NCI-H774 (cell line): ENCODE measurements at regions not wholly inside any gene's neighbourhood (a gene's known extent, or its start where the extent isn't known, plus 50 kb on each side); places are given as distances from the start of the nearest gene placed in this dataset.

Experiments used
- DNase-seq: peaks from one replicate; lab custom pipeline; 2025; lab: John Stamatoyannopoulos, UW

DNA sequence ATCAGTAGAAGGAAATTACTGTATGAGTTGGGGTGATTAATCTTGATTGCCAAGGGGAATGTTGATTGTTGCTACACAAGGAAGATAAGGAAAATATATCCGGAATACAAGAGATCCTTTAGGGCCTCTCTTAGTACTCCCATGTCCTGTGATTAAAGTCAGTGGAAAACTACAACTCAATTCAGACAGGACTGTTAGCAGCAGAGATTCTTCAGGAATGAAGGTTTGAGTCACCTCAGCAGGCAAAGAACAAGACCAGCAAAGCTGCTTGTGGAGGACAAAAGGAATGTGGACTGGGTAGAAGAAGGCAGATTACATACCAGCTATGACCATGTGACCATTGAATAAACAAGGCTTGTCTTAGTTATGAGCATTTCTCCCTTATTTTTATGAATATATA is 478.2 kb downstream of the BUD13 start:
- no peak for DNase-seq

DNA sequence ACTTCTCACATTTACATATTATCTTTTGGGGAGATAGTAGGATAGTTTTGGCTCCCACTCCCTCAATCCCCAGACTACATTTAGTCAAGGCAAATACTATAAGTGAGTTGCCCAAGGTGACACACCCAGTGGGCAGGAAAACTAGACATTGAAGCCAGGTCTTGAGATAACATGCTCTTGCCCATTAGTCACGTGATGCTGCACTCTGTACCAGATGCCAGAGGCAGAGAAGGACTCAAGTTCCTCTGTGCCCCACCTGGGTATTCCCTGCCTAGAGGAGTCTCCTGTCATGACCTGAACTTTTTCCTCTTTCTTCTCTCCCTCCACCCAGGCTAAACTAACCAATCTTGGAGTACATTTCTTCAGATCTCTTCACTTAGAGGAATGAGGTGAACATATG is 484.9 kb downstream of the BUD13 start:
- DNase-seq: no peak

GRCh38 chr11:116285026-116285425 is 487.8 kb downstream of the BUD13 start:
- DNase-seq: peak; percentile 6

DNA sequence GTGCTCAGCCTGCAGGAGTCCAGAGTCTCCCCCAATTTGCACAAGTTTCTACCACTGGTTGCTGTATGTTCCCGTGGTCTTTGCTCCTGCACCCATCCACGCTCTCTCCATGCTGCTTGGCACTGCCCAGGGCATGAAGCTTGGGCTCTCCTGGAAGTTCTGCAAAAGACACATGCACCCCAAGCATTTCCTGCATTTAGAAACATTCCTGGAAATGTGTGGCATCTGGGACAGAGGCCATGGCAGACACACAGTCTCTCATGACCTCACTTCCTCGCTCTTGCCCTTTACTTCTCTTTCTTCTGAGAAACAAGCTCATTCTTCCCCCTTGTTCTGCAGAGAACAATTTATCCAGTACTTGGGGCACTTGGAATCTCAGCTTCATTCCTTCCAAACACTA is 489.5 kb downstream of the BUD13 start:
- no peak for DNase-seq

DNA sequence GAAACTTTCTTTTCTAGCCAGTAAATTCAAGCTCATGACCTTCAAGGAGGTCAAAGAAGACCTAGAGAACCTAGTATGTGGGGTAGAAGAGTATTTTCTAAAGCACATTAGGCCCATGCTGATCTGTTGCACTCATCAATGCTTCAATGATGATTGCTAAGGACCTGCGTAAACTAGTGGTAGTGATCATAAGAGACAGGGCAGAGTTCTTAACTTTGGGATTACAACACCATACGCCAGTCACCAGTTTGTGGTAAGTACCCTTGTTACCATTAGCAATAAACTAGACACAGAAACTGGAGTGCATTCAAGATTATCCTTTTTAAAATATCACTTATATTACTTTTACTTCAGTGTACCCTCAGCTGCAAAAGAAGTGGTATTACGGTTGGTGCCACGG is 490.3 kb downstream of the BUD13 start:
- no peak for DNase-seq

DNA sequence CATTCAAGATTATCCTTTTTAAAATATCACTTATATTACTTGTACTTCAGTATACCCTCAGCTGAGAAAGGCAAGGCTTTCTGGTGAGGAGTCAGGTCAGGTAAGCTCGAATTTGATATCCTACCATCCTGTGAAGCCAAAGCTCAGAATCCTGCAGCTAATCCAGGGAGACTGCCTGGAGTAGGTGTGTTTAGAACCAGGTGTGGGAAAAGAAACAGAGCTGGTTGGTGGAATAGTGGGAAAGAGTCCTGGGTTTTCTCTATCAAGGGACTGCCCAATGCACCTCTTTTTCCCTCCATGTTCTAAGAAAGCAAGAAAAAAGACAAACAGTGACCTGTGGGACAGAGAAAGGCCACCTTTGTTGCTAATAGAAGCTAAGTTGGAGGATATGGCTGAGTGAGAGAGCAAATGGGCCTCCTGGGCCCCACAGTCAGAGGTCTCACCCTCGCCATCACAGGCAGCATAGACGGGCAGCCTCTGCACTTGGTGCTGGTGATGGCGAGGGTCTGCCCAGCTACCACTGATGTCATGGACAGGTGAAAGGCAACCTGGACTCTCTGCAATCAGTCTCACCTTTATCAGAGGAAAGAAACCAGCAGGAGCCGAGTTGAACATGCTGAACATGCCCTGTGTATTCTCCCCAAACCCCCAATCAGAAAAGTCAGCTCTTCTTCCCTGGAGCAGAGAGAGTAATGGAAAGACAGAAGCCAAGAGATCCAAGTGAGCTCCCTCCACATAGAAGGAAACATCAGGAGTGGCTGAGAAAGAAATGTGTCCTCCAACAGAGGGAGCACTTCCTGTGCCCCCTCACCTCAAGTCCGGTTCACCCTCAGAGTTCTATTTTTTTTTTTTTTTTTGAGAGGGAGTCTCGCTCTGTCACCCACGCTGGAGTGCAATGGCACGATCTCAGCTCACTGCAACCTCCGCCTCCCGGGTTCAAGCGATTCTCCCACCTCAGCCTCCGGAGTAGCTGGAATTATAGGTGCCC is 491.3 kb downstream of the BUD13 start:
- DNase-seq: no peak

DNA sequence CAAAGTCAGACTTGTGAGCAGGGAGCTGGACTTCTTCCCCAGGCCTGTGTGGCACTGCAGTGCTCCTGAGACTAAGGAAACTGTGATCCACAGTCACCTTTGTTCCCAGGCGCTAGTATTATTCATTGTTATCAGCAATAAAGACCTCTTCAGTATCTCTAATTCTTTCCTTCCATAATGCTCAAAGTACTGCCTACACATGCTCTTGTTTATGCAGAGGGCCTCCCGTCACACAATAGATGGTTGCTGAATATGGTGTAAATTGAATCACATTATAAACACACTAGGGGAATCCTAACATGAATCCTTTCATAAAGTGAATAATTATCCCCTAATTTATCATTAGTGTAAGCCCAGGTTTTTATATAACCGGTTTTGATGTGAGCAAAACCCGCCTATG is 493.3 kb downstream of the BUD13 start:
- DNase-seq: no peak

DNA sequence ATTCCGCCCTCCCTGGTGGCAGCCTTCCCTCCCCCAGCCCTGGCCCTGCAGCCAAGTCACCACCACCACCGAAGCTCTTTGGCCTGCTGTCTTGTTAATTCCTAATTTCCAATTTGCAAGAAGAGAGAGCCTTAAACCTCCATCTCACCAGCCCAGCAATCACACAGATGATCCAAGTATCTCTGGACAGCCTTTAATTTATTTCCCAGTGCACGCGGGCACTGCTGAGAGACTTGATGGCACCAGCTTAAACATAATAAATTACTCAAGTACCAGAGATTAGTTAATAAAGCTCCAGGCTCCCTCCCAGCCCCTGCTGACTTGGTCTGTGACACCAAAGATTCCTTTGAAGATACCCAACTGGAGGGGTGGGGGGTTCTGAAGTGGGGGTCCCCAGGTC is 494.7 kb downstream of the BUD13 start:
- DNase-seq: no peak

DNA sequence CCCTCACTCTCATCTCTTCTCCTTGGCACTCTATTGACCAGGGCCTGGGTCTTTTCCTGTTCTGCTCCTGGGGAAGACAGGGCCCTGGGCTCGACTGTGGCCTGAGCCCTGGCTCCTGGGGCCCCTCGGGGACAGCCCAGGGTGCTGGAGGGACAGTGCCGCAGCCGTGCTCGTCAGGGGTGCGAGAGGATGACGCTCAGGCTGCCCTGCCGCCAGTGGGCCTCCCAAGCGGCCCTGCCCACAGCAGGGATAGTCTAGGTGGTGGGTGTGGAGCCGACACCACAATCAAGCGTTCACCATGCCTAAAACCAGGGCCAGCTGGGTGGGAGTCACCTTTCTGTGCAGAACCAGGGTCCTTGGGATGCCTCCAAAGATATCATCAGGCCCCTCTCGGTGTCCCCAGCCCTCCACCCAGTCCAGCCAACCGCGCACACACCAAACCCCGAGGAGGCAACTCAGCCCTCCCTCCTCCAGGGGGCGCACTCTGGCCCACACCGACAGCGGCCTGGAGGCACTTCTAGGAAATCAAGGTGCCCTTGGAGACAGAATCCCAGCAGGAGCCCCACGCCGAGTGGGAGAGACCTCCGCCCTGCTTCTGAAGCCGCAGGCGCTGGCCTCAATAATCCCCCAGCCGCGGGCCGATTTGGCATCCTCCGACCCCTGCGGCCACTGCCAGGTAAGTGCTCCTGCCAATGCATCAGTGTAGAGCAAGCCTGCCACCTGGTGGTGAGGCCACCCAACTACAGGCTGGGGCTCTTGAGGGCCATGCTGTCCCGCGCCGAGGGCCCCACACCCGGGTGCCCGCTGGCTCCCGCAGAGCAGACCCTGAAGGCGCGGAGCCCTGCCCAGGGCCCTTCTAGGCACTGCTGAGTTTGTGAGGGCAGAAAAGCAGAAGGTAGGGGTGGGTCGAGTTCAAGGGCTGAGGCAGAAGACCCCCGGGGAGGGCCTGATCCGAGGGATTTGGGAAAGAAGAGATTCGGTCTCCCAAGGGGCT is 496.4 kb downstream of the BUD13 start:
- peak; percentile 70 for DNase-seq

DNA sequence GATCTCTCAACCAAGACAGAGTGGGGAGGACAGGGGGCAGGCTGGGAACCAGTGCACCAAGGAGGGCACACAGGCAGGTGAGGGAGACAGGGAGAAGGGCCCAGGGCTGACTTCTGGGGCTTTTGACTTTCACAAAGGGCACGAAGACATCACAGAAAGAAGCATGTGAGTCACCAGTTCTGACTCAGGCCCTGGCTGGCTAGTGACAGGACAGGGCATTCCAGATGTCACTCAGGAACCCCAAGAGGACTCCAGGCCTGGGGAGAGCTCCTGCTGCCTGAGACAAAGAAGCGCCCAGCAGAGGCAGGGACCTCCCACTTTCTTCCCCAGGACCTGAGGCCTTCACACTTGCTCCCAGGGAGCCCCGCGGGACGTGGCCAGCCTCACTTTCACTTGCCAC is 497.2 kb downstream of the BUD13 start:
- no peak for DNase-seq

DNA sequence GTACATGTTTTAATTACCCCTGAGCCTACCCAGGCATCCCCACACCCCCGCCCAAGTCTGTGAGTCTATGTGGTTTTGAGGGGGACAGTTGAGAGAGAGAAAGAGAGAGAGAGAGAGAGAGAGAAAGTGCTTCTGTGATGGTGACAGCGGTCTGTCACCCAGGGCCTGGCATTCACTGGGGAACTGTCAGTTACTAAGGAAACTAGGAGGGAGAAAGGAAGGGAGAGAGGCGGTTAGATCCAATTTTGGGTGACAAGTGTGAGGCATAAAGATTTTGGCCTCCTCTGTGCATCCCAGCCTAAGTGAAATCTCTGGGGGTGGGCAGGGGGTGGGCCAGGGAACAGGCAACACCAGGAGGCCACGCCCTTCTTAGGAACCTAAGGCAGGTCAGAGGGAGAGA is 498.3 kb downstream of the BUD13 start:
- no peak for DNase-seq

GRCh38 chr11:116272181-116272789 is 500.5 kb downstream of the BUD13 start:
- no peak for DNase-seq

- DNase-seq: no peak
Observed at GRCh38 chr11:116271479-116271878, 501.3 kb downstream of the BUD13 start.

- no peak for DNase-seq
Observed at GRCh38 chr11:116267146-116267545, 505.6 kb downstream of the BUD13 start.

GRCh38 chr11:116263770-116264169 is 509.0 kb downstream of the BUD13 start:
- no peak for DNase-seq

- no peak for DNase-seq
Observed at GRCh38 chr11:116263019-116263418, 509.8 kb downstream of the BUD13 start.

GRCh38 chr11:116262370-116262769 is 510.4 kb downstream of the BUD13 start:
- DNase-seq: no peak

DNA sequence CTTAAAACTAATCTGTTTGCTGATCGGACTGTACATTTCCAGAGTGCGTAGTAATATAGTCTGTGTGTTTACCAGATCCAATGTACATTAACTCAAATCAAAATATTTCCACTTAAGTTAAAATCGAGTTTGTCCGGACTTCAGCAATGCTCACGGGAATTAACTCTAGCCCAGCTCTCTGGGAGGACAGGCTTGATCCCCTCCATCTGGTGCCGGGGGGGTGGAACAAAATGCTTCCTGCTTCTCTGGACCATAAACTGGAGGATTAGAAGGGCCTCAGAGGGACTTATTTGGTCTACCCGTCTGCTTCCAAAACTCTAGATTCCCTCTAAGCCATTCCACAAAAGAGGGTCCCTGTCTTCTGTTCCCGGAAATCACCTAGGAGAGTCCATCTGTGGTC is 511.2 kb downstream of the BUD13 start:
- no peak for DNase-seq

DNA sequence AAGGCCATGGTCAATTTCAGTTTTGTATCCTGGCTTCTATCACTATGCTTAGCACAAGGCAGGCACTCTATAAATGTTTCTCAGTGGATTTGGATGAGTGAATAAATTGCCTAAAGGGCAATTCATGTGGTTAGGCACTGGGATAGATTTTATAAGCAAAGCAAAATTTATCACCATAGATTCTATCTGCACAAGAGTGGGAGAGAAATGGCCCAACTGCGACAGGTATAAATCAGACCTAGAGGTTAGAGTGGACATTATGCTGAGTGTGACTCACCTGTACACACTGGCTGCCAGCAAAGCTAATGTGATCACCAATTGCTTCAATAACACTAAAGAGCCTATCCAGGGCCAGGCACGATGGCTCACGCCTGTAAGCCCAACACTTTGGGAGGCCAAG is 514.0 kb downstream of the BUD13 start:
- no peak for DNase-seq

- no peak for DNase-seq
Observed at GRCh38 chr11:116257883-116258282, 514.9 kb downstream of the BUD13 start.

- DNase-seq: no peak
Observed at GRCh38 chr11:116257092-116257491, 515.7 kb downstream of the BUD13 start.

DNA sequence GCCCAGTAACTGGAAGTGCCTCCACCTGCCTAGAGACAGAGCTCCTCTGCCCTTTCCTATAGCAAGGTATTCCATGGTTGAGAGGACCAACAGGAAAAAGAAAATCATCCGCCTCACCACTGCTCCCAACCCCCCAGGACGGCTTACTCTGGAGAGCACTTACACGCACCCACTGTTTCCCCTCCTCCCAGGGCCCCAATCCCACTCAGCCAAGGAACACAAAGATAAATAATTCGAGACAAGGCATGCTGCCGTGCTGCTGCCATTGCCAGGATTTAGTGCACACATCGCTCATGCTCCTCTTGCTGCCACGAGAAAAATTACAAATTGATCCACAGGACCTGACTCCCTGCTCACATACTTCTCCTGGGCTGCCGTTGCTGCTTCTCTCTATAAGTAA is 516.6 kb downstream of the BUD13 start:
- no peak for DNase-seq
